Natural killer cell (primary cell): ENCODE measurements at regions not wholly inside any gene's neighbourhood (a gene's known extent, or its start where the extent isn't known, plus 50 kb on each side); places are given as distances from the start of the nearest gene placed in this dataset.

Experiments
- ATAC-seq, 3 donors: fragments of 150-1000 bp in 2 of 3; fragments of 200-7000 bp in 1 of 3; cut with Tn5 transposase; 1 replicate in 1 of 3; 2 replicates in 2 of 3; pipeline ENCODE4 v1.10.0; 2021; ENCODE audit warnings: mild to moderate bottlenecking in 2 of 3, moderate library complexity in 2 of 3
- DNase-seq, 2 donors: peaks; one replicate each; pipeline versions ENCODE4 v3.0.0 to v3.0.0-alpha.2; 2013 to 2021; ENCODE audit warnings: mixed read lengths in 1 of 2
- H3K27ac ChIP-seq: one replicate; pipeline ENCODE4 v1.5.1; 2013; ENCODE audit warnings: mild to moderate bottlenecking, low read length
- H3K27me3 ChIP-seq: one replicate; pipeline ENCODE4 v1.6.1; 2013; ENCODE audit warnings: low read length; ENCODE audit not compliant: control insufficient read depth, insufficient read depth
- H3K36me3 ChIP-seq: one replicate; pipeline ENCODE4 v1.6.1; 2013; ENCODE audit warnings: low read length; ENCODE audit not compliant: control insufficient read depth, insufficient read depth
- H3K4me1 ChIP-seq: one replicate; pipeline ENCODE4 v1.6.1; 2013; ENCODE audit warnings: low read length; ENCODE audit not compliant: control insufficient read depth, insufficient read depth
- H3K4me3 ChIP-seq: one replicate; pipeline ENCODE4 v1.5.1; 2013; ENCODE audit warnings: low read length
- H3K9me3 ChIP-seq: one replicate; pipeline ENCODE4 v1.6.1; 2013; ENCODE audit warnings: low read length; ENCODE audit not compliant: control insufficient read depth, insufficient read depth
- H3K27ac Mint-ChIP-seq, 2 donors: one replicate each; pipeline ENCODE4 v1.8.0; 2022; ENCODE audit warnings: mild to moderate bottlenecking in 2 of 2, mixed read lengths in 2 of 2, moderate library complexity in 1 of 2
- H3K27me3 Mint-ChIP-seq, 2 donors: one replicate each; pipeline ENCODE4 v1.8.0; 2022; ENCODE audit warnings: low read depth in 2 of 2, mixed read lengths in 2 of 2
- H3K36me3 Mint-ChIP-seq: one replicate; pipeline ENCODE4 v1.8.0; 2022; ENCODE audit warnings: mixed read lengths
- H3K4me1 Mint-ChIP-seq, 2 donors: one replicate each; pipeline ENCODE4 v1.8.0; 2022; ENCODE audit warnings: mixed read lengths in 2 of 2
- H3K4me3 Mint-ChIP-seq: one replicate; pipeline ENCODE4 v1.8.0; 2022; ENCODE audit warnings: mild to moderate bottlenecking, moderate library complexity, mixed read lengths
- H3K9me3 Mint-ChIP-seq, 2 donors: one replicate each; pipeline ENCODE4 v1.8.0; 2022; ENCODE audit warnings: mixed read lengths in 2 of 2
- WGBS: methylation state at CpG from one replicate; pipeline ENCODE4 v1.1.7; 2013; ENCODE audit warnings: missing lambda C conversion rate; ENCODE audit not compliant: insufficient coverage; 5-methylcytosine and 5-hydroxymethylcytosine counted together
- intact Hi-C: fragments of 100-400 bp; cut with micrococcal nuclease; formaldehyde crosslinking; loops from one replicate; pipeline ENCODE4 v1.14.2; 2022
- TF ChIP-seq, protein P1 (sequence below): fragments of 200-600 bp; IDR thresholded peaks from one replicate; pipeline ENCODE4 v1.8.0; 2022; ENCODE audit warnings: antibody characterized with exemption

- intact Hi-C loops, result no loop called here
- H3K9me3 Mint-ChIP-seq, result no peaks in the 10 kb centered on the region
- peaks cover 0 to 3% of the 10 kb centered on the region in 2 donors for H3K4me1 Mint-ChIP-seq
- H3K27me3 Mint-ChIP-seq, result no peaks in the 10 kb centered on the region
- Histone ChIP-seq H3K9me3 (no peaks in the 10 kb centered on the region), H3K27me3 (no peaks in the 10 kb centered on the region), H3K4me1 (no peaks in the 10 kb centered on the region), H3K4me3 (no peak overlapping the region), H3K27ac (no peak overlapping the region), H3K36me3 (no peaks in the 10 kb centered on the region)
- TF ChIP-seq, protein P1, sequence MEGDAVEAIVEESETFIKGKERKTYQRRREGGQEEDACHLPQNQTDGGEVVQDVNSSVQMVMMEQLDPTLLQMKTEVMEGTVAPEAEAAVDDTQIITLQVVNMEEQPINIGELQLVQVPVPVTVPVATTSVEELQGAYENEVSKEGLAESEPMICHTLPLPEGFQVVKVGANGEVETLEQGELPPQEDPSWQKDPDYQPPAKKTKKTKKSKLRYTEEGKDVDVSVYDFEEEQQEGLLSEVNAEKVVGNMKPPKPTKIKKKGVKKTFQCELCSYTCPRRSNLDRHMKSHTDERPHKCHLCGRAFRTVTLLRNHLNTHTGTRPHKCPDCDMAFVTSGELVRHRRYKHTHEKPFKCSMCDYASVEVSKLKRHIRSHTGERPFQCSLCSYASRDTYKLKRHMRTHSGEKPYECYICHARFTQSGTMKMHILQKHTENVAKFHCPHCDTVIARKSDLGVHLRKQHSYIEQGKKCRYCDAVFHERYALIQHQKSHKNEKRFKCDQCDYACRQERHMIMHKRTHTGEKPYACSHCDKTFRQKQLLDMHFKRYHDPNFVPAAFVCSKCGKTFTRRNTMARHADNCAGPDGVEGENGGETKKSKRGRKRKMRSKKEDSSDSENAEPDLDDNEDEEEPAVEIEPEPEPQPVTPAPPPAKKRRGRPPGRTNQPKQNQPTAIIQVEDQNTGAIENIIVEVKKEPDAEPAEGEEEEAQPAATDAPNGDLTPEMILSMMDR, result no peak
- 75% methylated on average over 3 of the region's 3 CpGs for WGBS
- ATAC-seq (no peak), DNase-seq (no peak)
- no peak overlapping the region for H3K4me3 Mint-ChIP-seq
- no peak overlapping the region for H3K27ac Mint-ChIP-seq
- H3K36me3 Mint-ChIP-seq, result no peaks in the 10 kb centered on the region
These were observed 158.7 kb upstream of the NR5A2 start for GRCh38 chr1:199868777-199869176.

DNA sequence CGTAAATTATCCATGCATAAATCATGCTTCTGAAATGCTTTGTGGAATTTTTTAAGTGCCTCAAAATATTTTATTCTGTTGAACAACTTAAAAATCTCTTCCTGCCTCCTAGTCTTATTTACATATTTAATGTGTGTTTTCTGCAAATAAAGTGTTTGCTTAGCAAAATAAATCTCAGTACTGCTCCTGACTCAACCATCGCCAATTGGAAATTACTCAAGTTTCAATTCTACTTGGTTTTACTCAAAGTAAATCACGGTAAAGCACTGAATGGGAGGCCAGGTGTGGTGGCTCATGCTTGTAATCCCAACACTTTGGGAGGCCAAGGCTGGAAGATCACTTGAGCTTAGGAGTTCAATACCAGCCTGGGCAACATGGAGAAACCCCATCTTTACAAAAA lies 152.2 kb upstream of the NR5A2 start:
- no peak overlapping the region for H3K4me3 ChIP-seq
- intact Hi-C loops, result no loop called here
- Mint-ChIP-seq H3K4me3 (no peak overlapping the region), H3K27me3 (peaks cover 2 to 6% of the 10 kb centered on the region in 2 donors), H3K9me3 (no peaks in the 10 kb centered on the region), H3K36me3 (no peaks in the 10 kb centered on the region), H3K4me1 (no peaks in the 10 kb centered on the region), H3K27ac (no peak overlapping the region)
- no peak overlapping the region for H3K27ac ChIP-seq
- H3K36me3 ChIP-seq, result no peaks in the 10 kb centered on the region
- DNase-seq (no peak), ATAC-seq (no peak)
- no peaks in the 10 kb centered on the region for H3K27me3 ChIP-seq
- 92% methylated on average over 2 of the region's 3 CpGs for WGBS
- H3K9me3 ChIP-seq, result no peaks in the 10 kb centered on the region
- no peaks in the 10 kb centered on the region for H3K4me1 ChIP-seq
- TF ChIP-seq, protein P1, result no peak

GRCh38 chr1:199875856-199876255 lies 151.7 kb upstream of the NR5A2 start:
- 83% methylated on average over 4 of the region's 6 CpGs for WGBS
- no peak overlapping the region for H3K27ac Mint-ChIP-seq
- no peak for ATAC-seq

More at GRCh38 chr1:199875856-199876255, 151.7 kb upstream of the NR5A2 start:
- Histone ChIP-seq H3K4me3 (no peak overlapping the region), H3K27me3 (no peaks in the 10 kb centered on the region), H3K9me3 (no peaks in the 10 kb centered on the region), H3K27ac (no peak overlapping the region), H3K36me3 (no peaks in the 10 kb centered on the region), H3K4me1 (no peaks in the 10 kb centered on the region)
- H3K4me3 Mint-ChIP-seq, result no peak overlapping the region
- no peaks in the 10 kb centered on the region for H3K9me3 Mint-ChIP-seq
- DNase-seq, result no peak
- no peaks in the 10 kb centered on the region for H3K4me1 Mint-ChIP-seq
- TF ChIP-seq, protein P1, result no peak
- intact Hi-C loops, result no loop called here
- H3K27me3 Mint-ChIP-seq, result peaks cover 2 to 6% of the 10 kb centered on the region in 2 donors
- no peaks in the 10 kb centered on the region for H3K36me3 Mint-ChIP-seq
